Mesenchymal stem cell (in vitro differentiated cells and primary cell): ENCODE measurements at regions not wholly inside any gene's neighbourhood (a gene's known extent, or its start where the extent isn't known, plus 50 kb on each side); places are given as distances from the start of the nearest gene placed in this dataset.
A peak's percentile ranks its signal among the peaks of the same experiment; 100 is the strongest.

Experiments
- DNase-seq: peaks from one replicate; pipeline ENCODE4 v3.0.0-alpha.2; 2013
- H2AFZ ChIP-seq: one replicate; pipeline ENCODE4 v1.6.1; 2013; ENCODE audit warnings: low read depth, mild to moderate bottlenecking, control low read depth, inconsistent platforms, low read length, moderate library complexity
- H2AK5ac ChIP-seq: 2 replicates; pipeline ENCODE4 v1.6.1; 2013; ENCODE audit warnings: low read length, moderate library complexity, mild to moderate bottlenecking, inconsistent platforms; ENCODE audit not compliant: severe bottlenecking
- H2BK120ac ChIP-seq: one replicate; pipeline ENCODE4 v1.6.1; 2013; ENCODE audit warnings: low read depth, mild to moderate bottlenecking, inconsistent platforms, low read length, moderate library complexity
- H2BK12ac ChIP-seq, 2 experiments: one replicate each; pipeline ENCODE4 v1.6.1; 2013; ENCODE audit warnings: inconsistent platforms in 2 of 2, low read length in 2 of 2, mild to moderate bottlenecking in 2 of 2, moderate library complexity in 2 of 2, control low read depth in 1 of 2
- H2BK15ac ChIP-seq: one replicate; pipeline ENCODE4 v1.6.1; 2013; ENCODE audit warnings: mild to moderate bottlenecking, low read depth, inconsistent platforms; ENCODE audit not compliant: poor library complexity, severe bottlenecking
- H2BK5ac ChIP-seq: 2 replicates; pipeline ENCODE4 v1.6.1; 2013; ENCODE audit warnings: low read depth, mild to moderate bottlenecking, low read length, control low read depth, inconsistent platforms; ENCODE audit not compliant: poor library complexity, severe bottlenecking
- H3K14ac ChIP-seq, 2 experiments: one replicate each; pipeline ENCODE4 v1.6.1; 2013; ENCODE audit warnings: inconsistent platforms in 2 of 2, low read length in 2 of 2, control low read depth in 1 of 2, mild to moderate bottlenecking in 1 of 2, moderate library complexity in 1 of 2
- H3K18ac ChIP-seq, 2 experiments: one replicate each; pipeline ENCODE4 v1.6.1; 2013; ENCODE audit warnings: inconsistent platforms in 2 of 2, low read length in 2 of 2, control low read depth in 1 of 2, low read depth in 1 of 2, mild to moderate bottlenecking in 1 of 2
- H3K23ac ChIP-seq, 2 experiments: one replicate each; pipeline ENCODE4 v1.6.1; 2013; ENCODE audit warnings: inconsistent platforms in 2 of 2, low read length in 2 of 2, mild to moderate bottlenecking in 2 of 2, moderate library complexity in 2 of 2, control low read depth in 1 of 2
- H3K27ac ChIP-seq: 2 replicates; pipeline ENCODE4 v1.5.1; 2013; ENCODE audit warnings: mild to moderate bottlenecking, moderate library complexity, low read length, control low read depth, inconsistent platforms; ENCODE audit not compliant: poor library complexity, severe bottlenecking
- H3K27me3 ChIP-seq, 2 experiments: 2 replicates each; pipeline versions ENCODE4 v1.6.1 to v1.7.0; 2013; ENCODE audit warnings: low read length in 2 of 2, mild to moderate bottlenecking in 2 of 2, moderate library complexity in 2 of 2, control low read depth in 1 of 2, inconsistent platforms in 1 of 2; ENCODE audit not compliant: control insufficient read depth in 1 of 2, insufficient read depth in 1 of 2
- H3K36me3 ChIP-seq, 2 experiments: 2 replicates each; pipeline versions ENCODE4 v1.6.1 to v1.7.0; 2013; ENCODE audit warnings: low read length in 2 of 2, control low read depth in 1 of 2, inconsistent platforms in 1 of 2, low read depth in 1 of 2, mild to moderate bottlenecking in 1 of 2; ENCODE audit not compliant: insufficient read depth in 2 of 2, control insufficient read depth in 1 of 2
- H3K4ac ChIP-seq, 2 experiments: one replicate each; pipeline ENCODE4 v1.6.1; 2013; ENCODE audit warnings: inconsistent platforms in 2 of 2, low read length in 2 of 2, mild to moderate bottlenecking in 2 of 2, moderate library complexity in 2 of 2, control low read depth in 1 of 2, low read depth in 1 of 2
- H3K4me1 ChIP-seq: 2 replicates; pipeline ENCODE4 v1.6.1; 2013; ENCODE audit warnings: low read depth, low read length, control low read depth; ENCODE audit not compliant: control insufficient read depth, insufficient read depth
- H3K4me2 ChIP-seq: 2 replicates; pipeline ENCODE4 v1.6.1; 2013; ENCODE audit warnings: low read length, mild to moderate bottlenecking, inconsistent platforms; ENCODE audit not compliant: poor library complexity, severe bottlenecking
- H3K4me3 ChIP-seq, 2 experiments: 2 replicates each; pipeline versions ENCODE4 v1.5.1 to v1.7.0; 2013; ENCODE audit warnings: low read length in 2 of 2, mild to moderate bottlenecking in 2 of 2, control low read depth in 1 of 2, low read depth in 1 of 2; ENCODE audit not compliant: insufficient read depth in 1 of 2
- H3K79me1 ChIP-seq: replicated peaks from 2 replicates; pipeline ENCODE4 v1.6.1; 2013; ENCODE audit warnings: mild to moderate bottlenecking, control low read depth, low read length, inconsistent platforms; ENCODE audit not compliant: poor library complexity, severe bottlenecking
- H3K9ac ChIP-seq: 2 replicates; pipeline ENCODE4 v1.7.0; 2013; ENCODE audit warnings: mild to moderate bottlenecking, low read length, moderate library complexity
- H3K9me3 ChIP-seq: 2 replicates; pipeline ENCODE4 v1.7.0; 2013; ENCODE audit warnings: mild to moderate bottlenecking, low read length; ENCODE audit not compliant: control insufficient read depth
- H4K8ac ChIP-seq: one replicate; pipeline ENCODE4 v1.6.1; 2013; ENCODE audit warnings: inconsistent platforms, mild to moderate bottlenecking, low read length, moderate library complexity
- H4K91ac ChIP-seq: one replicate; pipeline ENCODE4 v1.6.1; 2013; ENCODE audit warnings: mild to moderate bottlenecking, low read length, inconsistent platforms
- WGBS: methylation state at CpG from one replicate; pipeline ENCODE4 v1.1.7; 2013; ENCODE audit warnings: mixed read lengths; 5-methylcytosine and 5-hydroxymethylcytosine counted together

DNA sequence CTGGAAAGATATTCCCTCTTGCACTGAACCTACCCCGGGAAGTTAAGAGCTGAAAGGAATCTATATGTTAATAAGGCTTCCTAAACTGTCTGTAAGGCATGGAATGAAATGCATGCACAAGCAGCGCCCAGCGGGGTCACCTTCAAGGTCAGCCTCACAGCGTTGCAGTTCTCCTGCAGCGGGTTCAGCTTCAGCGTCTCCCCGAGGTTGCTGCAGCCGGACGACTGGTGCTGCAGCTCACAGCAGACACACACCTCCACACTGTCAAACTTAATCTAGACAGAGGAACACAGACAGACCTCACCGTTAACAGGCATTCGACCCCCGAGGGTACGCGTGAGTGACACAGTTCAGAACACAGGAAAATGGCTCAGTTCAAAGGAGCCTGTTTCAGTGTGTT, 73.3 kb downstream of the NSMCE3 start:
- peak overlapping the region; percentile 1 for H3K4me2 ChIP-seq
- H3K27me3 ChIP-seq = peaks cover 3 to 5% of the 10 kb centered on the region in 2 experiments
- H2AFZ ChIP-seq = no peak overlapping the region
- H3K79me1 ChIP-seq = no peaks in the 10 kb centered on the region
- no peaks in the 10 kb centered on the region for H3K9me3 ChIP-seq
- no peak overlapping the region for H3K4ac ChIP-seq
- no peaks in the 10 kb centered on the region for H3K36me3 ChIP-seq
- no peak overlapping the region for H2BK15ac ChIP-seq
- H3K4me1 ChIP-seq = peaks cover 3% of the 10 kb centered on the region
- no peak overlapping the region for H2BK120ac ChIP-seq
- H3K18ac ChIP-seq = no peak overlapping the region
- H4K8ac ChIP-seq = no peak overlapping the region
- H3K23ac ChIP-seq = no peak overlapping the region
- H4K91ac ChIP-seq = no peak overlapping the region
- no peak overlapping the region for H2BK5ac ChIP-seq
- no peak overlapping the region for H3K14ac ChIP-seq
- 29% methylated on average over 9 of the region's 14 CpGs for WGBS
- no peak overlapping the region for H3K27ac ChIP-seq
- no peak overlapping the region for H3K9ac ChIP-seq
- H3K4me3 ChIP-seq = no peak overlapping the region
- no peak for DNase-seq
- no peak overlapping the region for H2AK5ac ChIP-seq
- no peak overlapping the region for H2BK12ac ChIP-seq

GRCh38 chr15:29194866-29195265, 74.8 kb downstream of the NSMCE3 start:
- Histone ChIP-seq H3K4me3 (no peak overlapping the region), H2BK15ac (no peak overlapping the region), H3K14ac (no peak overlapping the region), H3K4me2 (no peak overlapping the region), H2BK5ac (no peak overlapping the region), H3K23ac (no peak overlapping the region), H4K8ac (no peak overlapping the region), H2AFZ (no peak overlapping the region), H2BK120ac (no peak overlapping the region), H3K9me3 (no peaks in the 10 kb centered on the region), H4K91ac (no peak overlapping the region), H3K18ac (no peak overlapping the region), H3K9ac (no peak overlapping the region), H3K27me3 (peaks cover 5 to 10% of the 10 kb centered on the region in 2 experiments), H3K79me1 (no peaks in the 10 kb centered on the region), H3K4ac (no peak overlapping the region), H2BK12ac (no peak overlapping the region), H3K27ac (no peak overlapping the region), H2AK5ac (no peak overlapping the region), H3K36me3 (no peaks in the 10 kb centered on the region), H3K4me1 (peaks cover 3% of the 10 kb centered on the region)
- WGBS = 86% methylated on average over 10 of the region's 10 CpGs
- no peak for DNase-seq

DNA sequence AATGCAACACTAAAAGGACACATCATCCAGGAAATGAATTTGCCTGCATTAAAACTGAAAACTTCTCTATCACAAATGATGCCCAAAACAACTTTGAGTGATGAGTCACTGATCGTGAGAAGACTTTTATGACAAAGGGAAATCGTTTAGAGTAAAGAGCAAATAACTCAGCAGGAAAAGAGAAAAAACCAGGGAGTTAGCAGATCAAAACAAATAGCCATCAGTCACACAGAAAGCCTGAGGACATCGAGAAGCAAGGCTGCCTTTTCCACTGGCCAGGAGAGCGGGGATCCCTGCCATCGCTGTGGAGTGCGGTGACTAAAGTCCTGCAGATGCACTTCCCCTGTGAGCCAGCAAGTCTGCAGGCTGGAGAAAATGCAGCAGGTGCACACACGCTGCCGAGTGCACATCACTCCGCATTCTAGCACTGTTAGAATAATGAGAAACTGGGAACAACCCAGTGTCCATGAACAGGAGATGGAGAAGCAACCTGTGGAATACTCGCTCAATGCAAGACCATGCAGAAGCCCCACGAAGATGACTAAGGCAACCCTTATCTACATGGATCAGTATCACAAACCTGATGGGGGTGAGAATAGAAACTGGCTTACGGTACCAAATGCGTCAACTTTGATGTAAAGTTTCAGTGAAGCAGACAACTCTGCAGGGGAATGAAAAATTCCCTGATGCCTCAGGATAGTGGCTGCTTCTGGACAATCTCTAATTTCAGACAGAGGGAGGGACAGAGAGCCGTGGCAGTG, 86.4 kb downstream of the NSMCE3 start:
- no peak overlapping the region for H2AK5ac ChIP-seq
- peak overlapping the region; percentile 53 for H2AFZ ChIP-seq
- H3K4me3 ChIP-seq = no peak overlapping the region
- H3K9me3 ChIP-seq = no peaks in the 10 kb centered on the region
- H3K4me1 ChIP-seq = peaks cover 3% of the 10 kb centered on the region
- peaks cover 0 to 12% of the 10 kb centered on the region in 2 experiments for H3K27me3 ChIP-seq
- peaks cover 0 to 4% of the 10 kb centered on the region in 2 experiments for H3K36me3 ChIP-seq
- H2BK12ac ChIP-seq = no peak overlapping the region
- H3K4ac ChIP-seq = no peak overlapping the region
- no peak overlapping the region for H2BK15ac ChIP-seq
- no peak overlapping the region for H4K91ac ChIP-seq
- no peak overlapping the region for H3K9ac ChIP-seq
- no peak overlapping the region for H2BK120ac ChIP-seq
- no peak overlapping the region for H3K4me2 ChIP-seq
- no peak overlapping the region for H3K27ac ChIP-seq
- no peak overlapping the region for H3K23ac ChIP-seq
- no peak overlapping the region for H4K8ac ChIP-seq
- no peak overlapping the region for H2BK5ac ChIP-seq
- H3K18ac ChIP-seq = no peak overlapping the region
- no peak for DNase-seq
- no peaks in the 10 kb centered on the region for H3K79me1 ChIP-seq
- WGBS = 64% methylated on average over 13 of the region's 14 CpGs
- no peak overlapping the region for H3K14ac ChIP-seq

DNA sequence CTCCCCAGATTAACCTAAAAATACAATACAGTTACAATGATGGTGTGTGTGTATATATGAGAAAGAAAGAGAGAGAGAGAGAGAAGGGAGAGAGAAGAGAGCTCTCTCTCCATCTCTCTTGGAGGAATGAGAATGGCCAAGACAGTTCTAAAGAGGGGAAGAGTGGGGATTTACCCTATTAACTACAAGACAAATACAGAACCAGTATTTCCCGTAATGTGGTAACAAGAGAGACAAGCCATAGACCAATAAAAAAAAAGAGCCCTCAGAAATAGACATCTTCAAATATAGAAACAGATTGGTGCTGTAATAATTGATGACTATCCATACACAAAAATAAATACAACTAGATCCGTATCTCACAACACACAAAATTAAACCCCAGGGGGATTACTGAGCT, 87.0 kb downstream of the NSMCE3 start:
- Histone ChIP-seq H3K4me3 (no peak overlapping the region), H4K91ac (no peak overlapping the region), H2AFZ (no peak overlapping the region), H3K79me1 (no peaks in the 10 kb centered on the region), H3K9ac (no peak overlapping the region), H3K9me3 (no peaks in the 10 kb centered on the region), H3K18ac (no peak overlapping the region), H3K4me2 (no peak overlapping the region), H2AK5ac (no peak overlapping the region), H3K27ac (no peak overlapping the region), H3K23ac (no peak overlapping the region), H3K36me3 (peaks cover 0 to 4% of the 10 kb centered on the region in 2 experiments), H2BK5ac (no peak overlapping the region), H2BK12ac (no peak overlapping the region), H3K27me3 (peaks cover 0 to 14% of the 10 kb centered on the region in 2 experiments), H3K14ac (no peak overlapping the region), H2BK120ac (no peak overlapping the region), H3K4ac (no peak overlapping the region), H3K4me1 (peaks cover 3% of the 10 kb centered on the region), H2BK15ac (no peak overlapping the region), H4K8ac (no peak overlapping the region)
- DNase-seq = no peak
- no CpG with 5 or more reads among the region's 2 CpGs for WGBS
